ENCODE measurements at regions not wholly inside any gene's neighbourhood (a gene's known extent, or its start where the extent isn't known, plus 50 kb on each side); places are given as distances from the start of the nearest gene placed in this dataset.

- TF ChIP-seq FOXA1 (IDR thresholded peaks at IDR 0.05) (no peak), FOXK2 (IDR thresholded peaks at IDR 0.05) (no peak), ARNT (IDR thresholded peaks at IDR 0.05) (no peak), HDGF (IDR thresholded peaks at IDR 0.05; ENCODE audit: borderline replicate concordance) (no peak), FOXM1 (IDR thresholded peaks at IDR 0.05; ENCODE audit: borderline replicate concordance) (no peak)
These were observed 73.8 kb downstream of the CAVIN2 start for GRCh38 chr2:191773136-191773535.

Measured in HEK293T (cell line).